K562 (cell line): ENCODE measurements at regions not wholly inside any gene's neighbourhood (a gene's known extent, or its start where the extent isn't known, plus 50 kb on each side); places are given as distances from the start of the nearest gene placed in this dataset.

Experiments
- ATAC-seq: fragments of 200-7000 bp; cut with Tn5 transposase; 3 replicates; pipeline ENCODE4 v1.9.1; 2020; ENCODE audit warnings: moderate library complexity
- BruUV-seq: library from RNA; stranded (reverse); fragments of 400-500 nt; replicated peaks from 2 replicates; lab custom pipeline; 2021; lab: Mats Ljungman, UMichigan
- CTCF ChIA-PET: fragments of 300-600 bp; formaldehyde crosslinking; extraction: SDS; loops from one replicate; lab custom pipeline; 2021; ENCODE audit warnings: low intra/inter-chr PET ratio; lab: Yijun Ruan, JAX
- POLR2A ChIA-PET: fragments of 300-600, 350-650 bp; sonication (Branson Sonifier 250); formaldehyde crosslinking; extraction: SDS; loops from one replicate; lab custom pipeline; 2021; ENCODE audit warnings: antibody characterized with exemption, inconsistent platforms; lab: Yijun Ruan, JAX
- DNase-seq, 4 experiments: peaks; one replicate each; pipeline versions ENCODE4 v3.0.0 to v3.0.0-alpha.2; 2011 to 2018; ENCODE audit warnings: low spot score in 3 of 4, mixed read lengths in 3 of 4; ENCODE audit errors: extremely low read depth in 1 of 4
- FAIRE-seq: peaks from 2 replicates; lab custom pipeline; 2011; peaks lifted over from hg19 to GRCh38; lab: Jason Lieb, UNC
- H2AFZ ChIP-seq: 2 replicates; pipeline ENCODE4 v1.6.0; 2011; ENCODE audit warnings: low read depth, low read length, control low read depth, inconsistent platforms
- H3K27ac ChIP-seq: fragments of 200-600 bp; 3 replicates; pipeline ENCODE4 v1.8.0; 2011; ENCODE audit warnings: low read depth, mild to moderate bottlenecking, control low read depth, inconsistent platforms, low read length, moderate library complexity, mixed read lengths; ENCODE audit errors: extremely low read depth
- H3K27me3 ChIP-seq, 2 experiments: fragments of 300-600 bp in 1 of 2; 2 replicates in 1 of 2; 3 replicates in 1 of 2; pipeline versions ENCODE4 v1.6.0 to v1.8.0; 2011; ENCODE audit warnings: inconsistent platforms in 2 of 2, low read length in 2 of 2, mild to moderate bottlenecking in 1 of 2, mixed read lengths in 1 of 2, moderate library complexity in 1 of 2; ENCODE audit not compliant: control insufficient read depth in 2 of 2, insufficient read depth in 2 of 2
- H3K36me3 ChIP-seq: fragments of 300-600 bp; 3 replicates; pipeline ENCODE4 v1.8.0; 2011; ENCODE audit warnings: mild to moderate bottlenecking, low read length, inconsistent platforms; ENCODE audit not compliant: control insufficient read depth, insufficient read depth
- H3K4me1 ChIP-seq, 2 experiments: fragments of 200-600 bp in 1 of 2; replicated peaks in 1 of 2; 2 replicates in 1 of 2; 3 replicates in 1 of 2; pipeline versions ENCODE4 v1.5.1 to v1.8.0; 2011; ENCODE audit warnings: inconsistent platforms in 2 of 2, low read length in 2 of 2, mild to moderate bottlenecking in 1 of 2, mixed read lengths in 1 of 2, moderate library complexity in 1 of 2; ENCODE audit not compliant: control insufficient read depth in 2 of 2, insufficient read depth in 2 of 2
- H3K4me2 ChIP-seq: 2 replicates; pipeline ENCODE4 v1.6.1; 2011; ENCODE audit warnings: low read length, control low read depth, inconsistent platforms, mixed read lengths; ENCODE audit not compliant: insufficient read depth
- H3K4me3 ChIP-seq: fragments of 200-600 bp; sonication (generic), shearing (Covaris generic); 2 replicates; pipeline ENCODE4 v1.5.1; 2016; ENCODE audit warnings: control low read depth, inconsistent platforms
- H3K79me2 ChIP-seq: fragments of 200-600 bp; 3 replicates; pipeline ENCODE4 v1.8.0; 2011; ENCODE audit warnings: low read length, inconsistent platforms; ENCODE audit not compliant: control insufficient read depth, insufficient read depth
- H3K9ac ChIP-seq, 2 experiments: 2 replicates each; pipeline versions ENCODE4 v1.6.0 to v1.6.1; 2011; ENCODE audit warnings: low read depth in 2 of 2, low read length in 2 of 2, control low read depth in 1 of 2, inconsistent platforms in 1 of 2, mild to moderate bottlenecking in 1 of 2, mixed read lengths in 1 of 2; ENCODE audit not compliant: insufficient read depth in 1 of 2
- H3K9me1 ChIP-seq: one replicate; pipeline ENCODE4 v1.6.0; 2011; ENCODE audit warnings: inconsistent platforms, mild to moderate bottlenecking, low read length, moderate library complexity; ENCODE audit not compliant: control insufficient read depth, insufficient read depth
- H3K9me3 ChIP-seq: replicated peaks from 2 replicates; pipeline ENCODE4 v1.5.1; 2011; ENCODE audit warnings: low read depth, low read length, inconsistent platforms; ENCODE audit not compliant: control insufficient read depth, insufficient read depth
- H4K20me1 ChIP-seq: replicated peaks from 2 replicates; pipeline ENCODE4 v1.6.1; 2011; ENCODE audit warnings: low read length, inconsistent platforms, mixed read lengths; ENCODE audit not compliant: control insufficient read depth, insufficient read depth
- CHD4 ChIP-seq: fragments of 200-600 bp; sonication (generic); IDR thresholded peaks from 3 replicates; pipeline ENCODE4 v1.6.1; 2012; ENCODE audit warnings: low read depth, mild to moderate bottlenecking, mixed read lengths, low read length, inconsistent platforms; ENCODE audit not compliant: insufficient read depth, insufficient replicate concordance, poor library complexity, severe bottlenecking
- CTBP1 ChIP-seq: fragments of 450-650 bp; IDR thresholded peaks from 2 replicates; pipeline ENCODE4 v1.6.1; 2016; ENCODE audit warnings: borderline replicate concordance
- CXXC5 ChIP-seq: fragments of 250-450 bp; sonication (Bioruptor Pico); IDR thresholded peaks from 2 replicates; pipeline ENCODE4 v1.8.0; 2022; ENCODE audit warnings: inconsistent platforms, mild to moderate bottlenecking, moderate library complexity
- DMBX1 ChIP-seq: fragments of 250-450 bp; sonication (Bioruptor Pico); IDR thresholded peaks from 2 replicates; pipeline ENCODE4 v1.8.0; 2022; ENCODE audit warnings: inconsistent platforms, mild to moderate bottlenecking, moderate library complexity, borderline replicate concordance
- EWSR1 ChIP-seq: fragments of 450-650 bp; IDR thresholded peaks from 2 replicates; pipeline ENCODE4 v1.6.1; 2018; ENCODE audit warnings: borderline replicate concordance, mild to moderate bottlenecking, low read depth, moderate library complexity; ENCODE audit not compliant: partially characterized antibody
- HDGF ChIP-seq: fragments of 450-650 bp; IDR thresholded peaks from 2 replicates; pipeline ENCODE4 v1.6.1; 2016
- KLF13 ChIP-seq: fragments of 450-650 bp; IDR thresholded peaks from 2 replicates; pipeline ENCODE4 v1.6.1; 2016; ENCODE audit warnings: missing genetic modification characterization, low read depth, mild to moderate bottlenecking, missing compliant biosample characterization, moderate library complexity, borderline replicate concordance
- NCOA1 ChIP-seq: fragments of 450-650 bp; IDR thresholded peaks from 2 replicates; pipeline ENCODE4 v1.6.1; 2016; ENCODE audit warnings: low read depth
- NELFE ChIP-seq: IDR thresholded peaks from 2 replicates; pipeline ENCODE4 v1.6.1; 2011; ENCODE audit warnings: mild to moderate bottlenecking; ENCODE audit not compliant: insufficient read depth, insufficient read length
- NFYB ChIP-seq: IDR thresholded peaks from 2 replicates; pipeline ENCODE4 v1.6.1; 2011; ENCODE audit warnings: mild to moderate bottlenecking, moderate library complexity; ENCODE audit not compliant: insufficient read length; ENCODE audit errors: extremely low read depth
- NR2C1 ChIP-seq, 2 experiments: fragments of 450-650 bp; IDR thresholded peaks; 2 replicates each; pipeline ENCODE4 v1.6.1; 2017; ENCODE audit warnings: mild to moderate bottlenecking in 2 of 2, antibody characterized with exemption in 1 of 2, inconsistent platforms in 1 of 2, missing compliant biosample characterization in 1 of 2, missing genetic modification characterization in 1 of 2
- POLR3G ChIP-seq: IDR thresholded peaks from 2 replicates; pipeline ENCODE4 v1.6.1; 2011; ENCODE audit not compliant: insufficient read length, insufficient replicate concordance; ENCODE audit errors: extremely low read depth
- PPARD ChIP-seq: fragments of 250-450 bp; sonication (Bioruptor Pico); IDR thresholded peaks from 2 replicates; pipeline ENCODE4 v1.8.0; 2022; ENCODE audit warnings: inconsistent platforms, mild to moderate bottlenecking, moderate library complexity
- STAT6 ChIP-seq: sonication (generic); formaldehyde crosslinking; IDR thresholded peaks from 2 replicates; pipeline ENCODE4 v1.8.1; 2023; ENCODE audit warnings: mild to moderate bottlenecking, missing genetic modification reagents
- ZNF23 ChIP-seq: fragments of 250-450 bp; sonication (Bioruptor Pico); IDR thresholded peaks from 2 replicates; pipeline ENCODE4 v1.4.0; 2020; ENCODE audit warnings: mild to moderate bottlenecking
- WGBS: fragments of 100-300 bp; shearing (Covaris generic); methylation state at CpG from one replicate; pipeline ENCODE4 v1.1.6; 2016; ENCODE audit warnings: low coverage, mixed read lengths; ENCODE audit not compliant: insufficient coverage; ENCODE audit errors: missing lambda C conversion rate; 5-methylcytosine and 5-hydroxymethylcytosine counted together
- in situ Hi-C: fragments of 300-500 bp; cut with MboI; formaldehyde crosslinking; loops from 4 replicates; pipeline ENCODE4 v1.15.0; 2018; ENCODE audit warnings: inconsistent platforms, mixed read lengths
- intact Hi-C: fragments of 100-400 bp; cut with micrococcal nuclease; formaldehyde crosslinking; loops from 2 replicates; pipeline ENCODE4 v1.14.2; 2022

- H3K9me3 ChIP-seq = no peaks in the 10 kb centered on the region
- no TSS peak for BruUV-seq
- DNase-seq (no peak), ATAC-seq (no peak), FAIRE-seq (no peak)
- TF ChIP-seq NFYB (peak; percentile 39), ZNF23 (CRISPR knock-in tag) (no peak)
- no peaks in the 10 kb centered on the region for H3K9me1 ChIP-seq
- no peak overlapping the region for H3K27ac ChIP-seq
- no peak overlapping the region for H3K4me2 ChIP-seq
- no peaks in the 10 kb centered on the region for H3K4me1 ChIP-seq
- 5% methylated on average over 1 of the region's 1 CpG for WGBS
- H2AFZ ChIP-seq = no peak overlapping the region
- H3K4me3 ChIP-seq = no peak overlapping the region
- in situ Hi-C loops (no loop called here), intact Hi-C loops (no loop called here)
- no peak overlapping the region for H3K9ac ChIP-seq
- H3K79me2 ChIP-seq = no peaks in the 10 kb centered on the region
- ChIA-PET POLR2A (no interaction called here), CTCF (no interaction called here)
- H4K20me1 ChIP-seq = no peaks in the 10 kb centered on the region
- no peaks in the 10 kb centered on the region for H3K27me3 ChIP-seq
- no peaks in the 10 kb centered on the region for H3K36me3 ChIP-seq
Observed at GRCh38 chr11:23202611-23203010, 342.3 kb upstream of the CCDC179 start.

GRCh38 chr11:23205156-23205871 lies 345.0 kb upstream of the CCDC179 start:
- ATAC-seq (no peak), FAIRE-seq (no peak), DNase-seq (no peak)
- Histone ChIP-seq H3K27ac (no peak overlapping the region), H3K9me1 (no peaks in the 10 kb centered on the region), H3K36me3 (no peaks in the 10 kb centered on the region), H3K9ac (no peak overlapping the region), H2AFZ (no peak overlapping the region), H3K9me3 (no peaks in the 10 kb centered on the region), H3K4me2 (no peak overlapping the region), H4K20me1 (no peaks in the 10 kb centered on the region), H3K4me3 (no peak overlapping the region), H3K79me2 (no peaks in the 10 kb centered on the region), H3K27me3 (no peaks in the 10 kb centered on the region), H3K4me1 (no peaks in the 10 kb centered on the region)
- intact Hi-C loops = no loop called here
- no TSS peak for BruUV-seq
- ChIA-PET POLR2A (no interaction called here), CTCF (no interaction called here)
- in situ Hi-C loops = no loop called here
- TF ChIP-seq NCOA1 (no peak), POLR3G (no peak), KLF13 (tag) (no peak), HDGF (no peak), PPARD (no peak), CXXC5 (no peak), DMBX1 (CRISPR knock-in tag) (no peak), STAT6 (no peak), CHD4 (no peak), CTBP1 (no peak), NELFE (no peak), NR2C1 (IDR thresholded peaks at IDR 0.05) (no peak), NR2C1 (tag; IDR thresholded peaks at IDR 0.05) (no peak), EWSR1 (no peak)
